ENCODE measurements at regions not wholly inside any gene's neighbourhood (a gene's known extent, or its start where the extent isn't known, plus 50 kb on each side); places are given as distances from the start of the nearest gene placed in this dataset.

GRCh38 chr17:79431175-79431574 lies 179.7 kb downstream of the RBFOX3 start:
- H3K27me3 ChIP-seq (ENCODE audit: control insufficient read depth, insufficient read depth, low read length) = peaks cover 12% of the 10 kb centered on the region; the same call in 1 of the 2 replicates
- intact Hi-C loops (cut with micrococcal nuclease; ENCODE audit: unreplicated experiment) (loop anchor here (10.0 kb wide), 1 partner anchor 174 kb away; no protein-coding TSS in a partner anchor), in situ Hi-C loops (cut with HindIII; ENCODE audit: low pct_unique_long_range_greater_than_20kb, low sequenced_read_pairs) (loop anchor here (25.0 kb wide), 1 partner anchor 231 kb away; no protein-coding TSS in a partner anchor)
- no peaks in the 10 kb centered on the region for H3K4me1 ChIP-seq (ENCODE audit: control insufficient read depth, insufficient read depth, low read length)
- TF ChIP-seq TCF7L2 (IDR thresholded peaks at IDR 0.05; ENCODE audit: low read depth, low read length) (no peak), SIN3A (IDR thresholded peaks at IDR 0.05; ENCODE audit: borderline replicate concordance, insufficient read depth, low read depth, low read length) (no peak), POLR2AphosphoS5 (IDR thresholded peaks at IDR 0.05; ENCODE audit: low read depth, low read length) (no peak), REST (IDR thresholded peaks at IDR 0.05; ENCODE audit: insufficient read depth in 1 of 2, low read depth in 2 of 2, low read length in 1 of 2) (no peak), CTCF (IDR thresholded peaks at IDR 0.05) (no peak)
- CTCF ChIA-PET = interaction anchor here (0.6 kb wide), 1 partner anchor 205 kb away, joined by 3 read pairs; no protein-coding TSS in a partner anchor
- no TSS peak for BruUV-seq (replicated peaks)
- POLR2A ChIA-PET = no interaction called here
- DNase-seq (ENCODE audit: low read depth, low spot score) = no peak
- no peaks in the 10 kb centered on the region for H3K36me3 ChIP-seq (ENCODE audit: control insufficient read depth, insufficient read depth, low read length)
- no peaks in the 10 kb centered on the region for H3K9me3 ChIP-seq (ENCODE audit: control insufficient read depth, insufficient read depth, low read depth, low read length)
- no peak for ATAC-seq
- no peak overlapping the region for H3K4me3 ChIP-seq (ENCODE audit: low read depth in 2 of 2, low read length in 2 of 2)
- H3K27ac ChIP-seq (ENCODE audit: low read length) = no peak overlapping the region

- Histone ChIP-seq H3K4me1 (ENCODE audit: control insufficient read depth, insufficient read depth, low read length) (no peaks in the 10 kb centered on the region), H3K27ac (ENCODE audit: low read length) (no peak overlapping the region), H3K4me3 (ENCODE audit: low read depth in 2 of 2, low read length in 2 of 2) (no peak overlapping the region), H3K27me3 (ENCODE audit: control insufficient read depth, insufficient read depth, low read length) (peaks cover 12% of the 10 kb centered on the region; the same call in 1 of the 2 replicates), H3K9me3 (ENCODE audit: control insufficient read depth, insufficient read depth, low read depth, low read length) (no peaks in the 10 kb centered on the region), H3K36me3 (ENCODE audit: control insufficient read depth, insufficient read depth, low read length) (no peaks in the 10 kb centered on the region)
- ATAC-seq = no peak
- intact Hi-C loops (cut with micrococcal nuclease; ENCODE audit: unreplicated experiment) (loop anchor here (10.0 kb wide), 1 partner anchor 175 kb away; no protein-coding TSS in a partner anchor), in situ Hi-C loops (cut with HindIII; ENCODE audit: low pct_unique_long_range_greater_than_20kb, low sequenced_read_pairs) (loop anchor here (25.0 kb wide), 1 partner anchor 232 kb away; no protein-coding TSS in a partner anchor)
- ChIA-PET POLR2A (no interaction called here), CTCF (no interaction called here)
- TF ChIP-seq TCF7L2 (IDR thresholded peaks at IDR 0.05; ENCODE audit: low read depth, low read length) = no peak
- no peak for TF ChIP-seq CTCF (IDR thresholded peaks at IDR 0.05)
- TF ChIP-seq REST (IDR thresholded peaks at IDR 0.05; ENCODE audit: insufficient read depth in 1 of 2, low read depth in 2 of 2, low read length in 1 of 2) = no peak
- no peak for TF ChIP-seq POLR2AphosphoS5 (IDR thresholded peaks at IDR 0.05; ENCODE audit: low read depth, low read length)
- TF ChIP-seq SIN3A (IDR thresholded peaks at IDR 0.05; ENCODE audit: borderline replicate concordance, insufficient read depth, low read depth, low read length) = no peak
- DNase-seq (ENCODE audit: low read depth, low spot score) = no peak
- BruUV-seq (replicated peaks) = no TSS peak
Observed at GRCh38 chr17:79429864-79430494, 180.9 kb downstream of the RBFOX3 start.
